ENCODE measurements at regions not wholly inside any gene's neighbourhood (a gene's known extent, or its start where the extent isn't known, plus 50 kb on each side); places are given as distances from the start of the nearest gene placed in this dataset.

DNA sequence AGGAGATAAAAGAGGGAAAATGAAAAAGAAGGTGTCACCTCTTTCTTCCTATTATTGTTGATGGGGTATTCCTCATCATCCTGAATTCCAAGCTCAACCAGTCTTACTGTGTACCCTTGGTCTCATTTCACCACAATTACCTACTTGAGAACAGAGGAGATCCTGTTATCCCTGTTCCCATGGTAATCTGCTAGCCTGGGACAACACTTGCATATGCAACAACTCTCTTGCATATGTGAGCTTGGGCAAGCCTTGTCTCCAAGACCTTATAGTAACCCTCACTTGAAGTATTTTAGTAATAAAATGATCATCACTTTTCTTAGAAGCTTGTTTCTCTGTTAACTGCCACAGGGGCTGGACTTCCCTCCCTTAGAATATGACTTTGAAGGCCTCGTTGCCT is 253.7 kb downstream of the NAP1L3 start:
- TF ChIP-seq POLR2A (IDR thresholded peaks at IDR 0.05; ENCODE audit: low read depth, low read length), result no peak
- no peak for TF ChIP-seq TAF1 (IDR thresholded peaks at IDR 0.05; ENCODE audit: borderline replicate concordance, low read depth, low read length)
- no peak for TF ChIP-seq POLR2AphosphoS5 (IDR thresholded peaks at IDR 0.05; ENCODE audit: low read depth, low read length)

All from GM12892 (cell line).